ENCODE measurements at regions not wholly inside any gene's neighbourhood (a gene's known extent, or its start where the extent isn't known, plus 50 kb on each side); places are given as distances from the start of the nearest gene placed in this dataset.

DNA sequence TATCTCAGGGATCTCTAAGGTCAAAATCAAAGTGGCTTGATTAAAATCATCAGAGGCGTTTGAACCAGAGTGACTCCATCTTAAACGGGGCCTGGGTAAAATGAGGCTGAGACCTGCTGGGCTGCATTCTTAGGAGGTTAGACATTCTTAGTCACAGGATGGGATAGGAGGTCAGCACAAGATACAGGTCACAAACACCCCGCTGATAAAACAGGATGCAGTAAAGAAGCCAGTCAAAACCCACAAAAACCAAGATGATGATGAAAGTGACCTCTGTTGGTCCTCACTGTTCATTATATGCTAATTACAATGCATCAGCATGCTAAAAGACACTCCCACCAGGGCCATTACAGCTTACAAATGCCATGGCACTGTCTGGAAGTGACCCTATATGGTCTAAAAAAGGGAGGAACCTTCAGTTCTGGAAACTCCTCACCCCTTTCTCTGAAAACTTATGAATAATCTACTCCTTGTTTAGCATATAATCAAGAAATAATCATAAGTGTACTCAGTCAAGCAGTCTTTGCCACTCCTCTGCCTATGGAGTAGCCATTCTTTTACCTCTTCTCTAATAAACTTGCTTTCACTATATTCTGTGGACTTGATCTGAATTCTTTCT is 143.3 kb upstream of the SLCO3A1 start:
- no peak for DNase-seq (ENCODE audit: insufficient read length, low spot score, missing footprints)
- Histone ChIP-seq H3K27me3 (ENCODE audit: insufficient read depth, low read length) (no peaks in the 10 kb centered on the region), H2AFZ (ENCODE audit: low read length) (no peak overlapping the region), H3K27ac (ENCODE audit: low read depth, low read length) (no peak overlapping the region), H3K36me3 (ENCODE audit: insufficient read depth, low read length) (no peaks in the 10 kb centered on the region), H3K4me3 (ENCODE audit: insufficient read depth, low read length) (no peak overlapping the region), H3K4me1 (ENCODE audit: insufficient read depth, low read length) (no peaks in the 10 kb centered on the region), H4K20me1 (ENCODE audit: insufficient read depth, low read length) (no peaks in the 10 kb centered on the region), H3K4me2 (ENCODE audit: insufficient read depth, low read length) (no peak overlapping the region), H3K9me3 (ENCODE audit: low read depth, low read length) (no peaks in the 10 kb centered on the region), H3K79me2 (ENCODE audit: insufficient read depth, low read length) (no peaks in the 10 kb centered on the region)
- TF ChIP-seq, protein P1, sequence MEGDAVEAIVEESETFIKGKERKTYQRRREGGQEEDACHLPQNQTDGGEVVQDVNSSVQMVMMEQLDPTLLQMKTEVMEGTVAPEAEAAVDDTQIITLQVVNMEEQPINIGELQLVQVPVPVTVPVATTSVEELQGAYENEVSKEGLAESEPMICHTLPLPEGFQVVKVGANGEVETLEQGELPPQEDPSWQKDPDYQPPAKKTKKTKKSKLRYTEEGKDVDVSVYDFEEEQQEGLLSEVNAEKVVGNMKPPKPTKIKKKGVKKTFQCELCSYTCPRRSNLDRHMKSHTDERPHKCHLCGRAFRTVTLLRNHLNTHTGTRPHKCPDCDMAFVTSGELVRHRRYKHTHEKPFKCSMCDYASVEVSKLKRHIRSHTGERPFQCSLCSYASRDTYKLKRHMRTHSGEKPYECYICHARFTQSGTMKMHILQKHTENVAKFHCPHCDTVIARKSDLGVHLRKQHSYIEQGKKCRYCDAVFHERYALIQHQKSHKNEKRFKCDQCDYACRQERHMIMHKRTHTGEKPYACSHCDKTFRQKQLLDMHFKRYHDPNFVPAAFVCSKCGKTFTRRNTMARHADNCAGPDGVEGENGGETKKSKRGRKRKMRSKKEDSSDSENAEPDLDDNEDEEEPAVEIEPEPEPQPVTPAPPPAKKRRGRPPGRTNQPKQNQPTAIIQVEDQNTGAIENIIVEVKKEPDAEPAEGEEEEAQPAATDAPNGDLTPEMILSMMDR (IDR thresholded peaks at IDR 0.05; ENCODE audit: extremely low read depth, low read depth, low read length), result no peak

DNA sequence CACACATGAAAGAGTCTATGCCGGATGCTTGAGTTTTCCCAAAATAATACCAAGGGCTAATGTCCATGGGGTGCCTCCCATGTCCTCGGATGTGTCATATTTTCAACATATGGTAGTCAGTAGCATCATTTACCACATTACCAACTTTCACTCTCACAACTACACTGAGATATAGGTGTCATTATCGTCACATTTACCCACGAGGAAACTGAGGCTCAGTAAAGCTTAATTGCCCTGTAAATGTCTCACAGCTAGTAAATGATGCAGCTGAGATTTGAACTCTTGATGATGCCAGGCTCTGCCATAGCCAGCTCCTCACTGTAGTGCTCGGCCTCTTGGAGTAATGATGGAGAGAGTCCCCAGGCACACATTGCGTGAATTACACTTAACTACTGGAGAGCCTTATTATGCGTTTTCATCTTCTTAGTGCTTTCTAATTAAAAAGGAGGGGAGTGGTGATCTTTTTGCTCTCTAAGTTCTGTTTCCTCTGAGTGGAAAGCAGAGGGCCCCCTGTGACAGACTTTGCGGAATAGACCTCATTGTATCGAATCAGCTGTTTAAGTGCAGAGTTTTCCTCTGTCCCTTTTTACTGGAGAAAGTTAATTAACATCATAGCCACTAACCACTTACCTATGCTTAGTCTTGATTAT is 142.0 kb upstream of the SLCO3A1 start:
- Histone ChIP-seq H3K9me3 (ENCODE audit: low read depth, low read length) (no peaks in the 10 kb centered on the region), H3K27ac (ENCODE audit: low read depth, low read length) (no peak overlapping the region), H3K4me1 (ENCODE audit: insufficient read depth, low read length) (no peaks in the 10 kb centered on the region), H2AFZ (ENCODE audit: low read length) (no peak overlapping the region), H3K4me2 (ENCODE audit: insufficient read depth, low read length) (no peak overlapping the region), H3K79me2 (ENCODE audit: insufficient read depth, low read length) (no peaks in the 10 kb centered on the region), H3K27me3 (ENCODE audit: insufficient read depth, low read length) (no peaks in the 10 kb centered on the region), H4K20me1 (ENCODE audit: insufficient read depth, low read length) (no peaks in the 10 kb centered on the region), H3K36me3 (ENCODE audit: insufficient read depth, low read length) (no peaks in the 10 kb centered on the region), H3K4me3 (ENCODE audit: insufficient read depth, low read length) (no peak overlapping the region)
- TF ChIP-seq, protein P1 (IDR thresholded peaks at IDR 0.05; ENCODE audit: extremely low read depth, low read depth, low read length), result no peak
- DNase-seq (ENCODE audit: insufficient read length, low spot score, missing footprints), result no peak

DNA sequence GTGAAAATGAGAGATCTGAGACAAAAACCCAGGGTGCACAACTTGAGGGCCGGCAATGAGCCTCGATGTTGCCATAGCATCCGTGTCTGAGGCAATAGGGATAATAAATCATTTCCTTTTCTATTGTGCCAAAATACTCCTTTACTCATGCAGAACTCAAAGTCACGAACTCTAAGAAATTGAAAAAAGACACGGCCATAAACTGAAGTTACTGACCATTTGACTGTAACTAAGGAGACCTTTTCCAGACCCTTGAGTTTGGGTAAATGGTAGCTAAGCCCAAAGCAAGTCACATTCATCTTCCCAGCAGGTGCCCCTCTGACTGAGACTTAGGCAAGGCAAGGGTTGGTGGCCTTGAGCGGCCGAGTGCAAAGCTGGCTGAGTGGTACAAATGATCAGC is 141.2 kb upstream of the SLCO3A1 start:
- no peak for DNase-seq (ENCODE audit: insufficient read length, low spot score, missing footprints)
- H3K36me3 ChIP-seq (ENCODE audit: insufficient read depth, low read length), result no peaks in the 10 kb centered on the region
- TF ChIP-seq, protein P1 (IDR thresholded peaks at IDR 0.05; ENCODE audit: extremely low read depth, low read depth, low read length), result no peak

DNA sequence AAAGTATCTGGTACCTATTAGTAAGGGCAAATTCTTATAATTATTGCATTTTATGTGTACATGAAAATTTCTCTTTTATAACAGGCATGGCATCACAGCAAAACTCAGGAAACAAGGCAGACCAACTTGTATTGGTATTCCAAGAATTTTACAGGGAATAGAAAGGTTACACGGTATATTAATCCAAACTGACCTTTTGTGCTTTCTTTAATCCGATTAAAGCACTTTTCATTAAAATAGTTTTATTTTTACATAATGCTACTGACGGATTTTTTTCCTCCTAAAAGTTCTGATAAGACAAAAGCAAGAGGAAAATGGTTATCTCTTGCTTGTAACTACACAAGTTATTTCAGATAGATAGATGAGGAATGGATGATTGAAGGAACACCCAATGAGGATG is 137.0 kb upstream of the SLCO3A1 start:
- H3K79me2 ChIP-seq (ENCODE audit: insufficient read depth, low read length), result no peaks in the 10 kb centered on the region
- no peaks in the 10 kb centered on the region for H4K20me1 ChIP-seq (ENCODE audit: insufficient read depth, low read length)
- TF ChIP-seq, protein P1 (IDR thresholded peaks at IDR 0.05; ENCODE audit: extremely low read depth, low read depth, low read length), result no peak
- H3K4me1 ChIP-seq (ENCODE audit: insufficient read depth, low read length), result no peaks in the 10 kb centered on the region
- DNase-seq (ENCODE audit: insufficient read length, low spot score, missing footprints), result no peak
- no peaks in the 10 kb centered on the region for H3K9me3 ChIP-seq (ENCODE audit: low read depth, low read length)
- no peak overlapping the region for H3K4me2 ChIP-seq (ENCODE audit: insufficient read depth, low read length)
- H3K4me3 ChIP-seq (ENCODE audit: insufficient read depth, low read length), result no peak overlapping the region
- H3K27me3 ChIP-seq (ENCODE audit: insufficient read depth, low read length), result no peaks in the 10 kb centered on the region
- no peaks in the 10 kb centered on the region for H3K36me3 ChIP-seq (ENCODE audit: insufficient read depth, low read length)
- no peak overlapping the region for H3K27ac ChIP-seq (ENCODE audit: low read depth, low read length)
- no peak overlapping the region for H2AFZ ChIP-seq (ENCODE audit: low read length)

More for the DNA sequence above, 141.2 kb upstream of the SLCO3A1 start:
- no peaks in the 10 kb centered on the region for H3K4me1 ChIP-seq (ENCODE audit: insufficient read depth, low read length)
- no peak overlapping the region for H3K4me2 ChIP-seq (ENCODE audit: insufficient read depth, low read length)
- H3K9me3 ChIP-seq (ENCODE audit: low read depth, low read length), result no peaks in the 10 kb centered on the region
- H3K4me3 ChIP-seq (ENCODE audit: insufficient read depth, low read length), result no peak overlapping the region
- no peak overlapping the region for H2AFZ ChIP-seq (ENCODE audit: low read length)
- H3K27me3 ChIP-seq (ENCODE audit: insufficient read depth, low read length), result no peaks in the 10 kb centered on the region
- no peak overlapping the region for H3K27ac ChIP-seq (ENCODE audit: low read depth, low read length)
- no peaks in the 10 kb centered on the region for H4K20me1 ChIP-seq (ENCODE audit: insufficient read depth, low read length)
- H3K79me2 ChIP-seq (ENCODE audit: insufficient read depth, low read length), result no peaks in the 10 kb centered on the region
